CD4-positive, alpha-beta T cell treated with Interleukin-12 subunit alpha and Interleukin-12 subunit beta, for 1 hour (primary cell): ENCODE measurements at regions not wholly inside any gene's neighbourhood (a gene's known extent, or its start where the extent isn't known, plus 50 kb on each side); places are given as distances from the start of the nearest gene placed in this dataset.
"Not testable (repeated sequence)": the region's sequence is repeated elsewhere in the genome, so short reads cannot be mapped to it uniquely, and the experiment has no call there.

Experiments used
- DNase-seq: peaks from one replicate; pipeline ENCODE4 v3.0.0-alpha.2; 2020

GRCh38 chr5:60517094-60517694 is 182.8 kb downstream of the DEPDC1B start:
- no peak for DNase-seq

GRCh38 chr5:60516688-60517087 is 183.3 kb downstream of the DEPDC1B start:
- DNase-seq, result no peak

- DNase-seq, result no peak
Observed at GRCh38 chr5:60514152-60514551, 185.8 kb downstream of the DEPDC1B start.

GRCh38 chr5:60512117-60512516 is 187.8 kb downstream of the DEPDC1B start:
- DNase-seq, result no peak

- no peak for DNase-seq
Observed at GRCh38 chr5:60510663-60511062, 189.3 kb downstream of the DEPDC1B start.

- DNase-seq, result no peak
Observed at GRCh38 chr5:60510049-60510448, 189.9 kb downstream of the DEPDC1B start.

GRCh38 chr5:60509519-60509918 is 190.4 kb downstream of the DEPDC1B start:
- DNase-seq, result no peak

- no peak for DNase-seq
Observed at GRCh38 chr5:60507687-60508086, 192.3 kb downstream of the DEPDC1B start.

GRCh38 chr5:60505373-60506171 is 194.4 kb downstream of the DEPDC1B start:
- no peak for DNase-seq

GRCh38 chr5:60504342-60504741 is 195.6 kb downstream of the DEPDC1B start:
- DNase-seq, result no peak

- no peak for DNase-seq
Observed at GRCh38 chr5:60503771-60504170, 196.2 kb downstream of the DEPDC1B start.

- DNase-seq, result no peak
Observed at GRCh38 chr5:60497706-60498500, 202.1 kb downstream of the DEPDC1B start.

- no peak for DNase-seq
Observed at GRCh38 chr5:60495644-60496520, 204.1 kb downstream of the DEPDC1B start.

- DNase-seq, result no peak
Observed at GRCh38 chr5:60494635-60495034, 205.3 kb downstream of the DEPDC1B start.

GRCh38 chr5:60494144-60494543 is 205.8 kb downstream of the DEPDC1B start:
- no peak for DNase-seq

GRCh38 chr5:60493372-60493771 is 206.6 kb downstream of the DEPDC1B start:
- no peak for DNase-seq

GRCh38 chr5:60492958-60493357 is 207.0 kb downstream of the DEPDC1B start:
- DNase-seq, result no peak

- DNase-seq, result not testable (repeated sequence)
Observed at GRCh38 chr5:60492358-60492757, 207.6 kb downstream of the DEPDC1B start.

- no peak for DNase-seq
Observed at GRCh38 chr5:60490597-60491166, 209.3 kb downstream of the DEPDC1B start.

GRCh38 chr5:60489856-60490255 is 210.1 kb downstream of the DEPDC1B start:
- DNase-seq, result no peak

- no peak for DNase-seq
Observed at GRCh38 chr5:60489377-60489776, 210.6 kb downstream of the DEPDC1B start.

GRCh38 chr5:60488466-60489130 is 211.4 kb downstream of the DEPDC1B start:
- DNase-seq, result no peak
